NT2/D1 (cell line): ENCODE measurements at regions not wholly inside any gene's neighbourhood (a gene's known extent, or its start where the extent isn't known, plus 50 kb on each side); places are given as distances from the start of the nearest gene placed in this dataset.
"Not testable (repeated sequence)": the region's sequence is repeated elsewhere in the genome, so short reads cannot be mapped to it uniquely, and the experiment has no call there.

Experiments
- DNase-seq: peaks from one replicate; pipeline ENCODE4 v3.0.0-alpha.2; 2011; ENCODE audit warnings: low read depth, low spot score
- H3K27me3 ChIP-seq: 2 replicates; pipeline ENCODE4 v1.6.0; 2011; ENCODE audit warnings: mild to moderate bottlenecking; ENCODE audit not compliant: insufficient read length, insufficient read depth
- H3K36me3 ChIP-seq: 2 replicates; pipeline ENCODE4 v1.6.1; 2011; ENCODE audit warnings: mild to moderate bottlenecking, low read length, mixed read lengths; ENCODE audit not compliant: insufficient read depth, insufficient read length
- H3K4me1 ChIP-seq: 2 replicates; pipeline ENCODE4 v1.5.1; 2011; ENCODE audit not compliant: insufficient read depth, insufficient read length
- H3K4me3 ChIP-seq: 2 replicates; pipeline ENCODE4 v1.5.1; 2011; ENCODE audit warnings: low read depth; ENCODE audit not compliant: insufficient read length
- H3K9ac ChIP-seq: 2 replicates; pipeline ENCODE4 v1.6.0; 2011; ENCODE audit warnings: low read depth; ENCODE audit not compliant: insufficient read length
- H3K9me3 ChIP-seq: 2 replicates; pipeline ENCODE4 v1.5.1; 2011; ENCODE audit warnings: mild to moderate bottlenecking, low read length; ENCODE audit not compliant: insufficient read depth
- SUZ12 ChIP-seq: IDR thresholded peaks from 2 replicates; pipeline ENCODE4 v1.6.1; 2011; ENCODE audit not compliant: insufficient read length, insufficient read depth; ENCODE audit errors: extremely low read depth
- YY1 ChIP-seq: IDR thresholded peaks from 2 replicates; pipeline ENCODE4 v1.6.1; 2011; ENCODE audit not compliant: insufficient read length, insufficient read depth
- ZNF274 ChIP-seq: IDR thresholded peaks from 2 replicates; pipeline ENCODE4 v1.6.1; 2011; ENCODE audit warnings: mild to moderate bottlenecking, low read depth, low read length

- H3K27me3 ChIP-seq: no peaks in the 10 kb centered on the region
- H3K4me3 ChIP-seq: no peak overlapping the region
- H3K4me1 ChIP-seq: no peaks in the 10 kb centered on the region
- no peak overlapping the region for H3K9ac ChIP-seq
- TF ChIP-seq SUZ12 (no peak), YY1 (no peak), ZNF274 (no peak)
- H3K9me3 ChIP-seq: no peaks in the 10 kb centered on the region
- no peak for DNase-seq
- H3K36me3 ChIP-seq: no peaks in the 10 kb centered on the region
Observed at GRCh38 chr2:183950673-183951072, 647.7 kb upstream of the ZNF804A start.

GRCh38 chr2:183951630-183952029 is 646.7 kb upstream of the ZNF804A start:
- Histone ChIP-seq H3K4me1 (no peaks in the 10 kb centered on the region), H3K9ac (no peak overlapping the region), H3K36me3 (no peaks in the 10 kb centered on the region), H3K4me3 (no peak overlapping the region), H3K9me3 (no peaks in the 10 kb centered on the region), H3K27me3 (no peaks in the 10 kb centered on the region)
- no peak for DNase-seq
- TF ChIP-seq ZNF274: no peak
- TF ChIP-seq SUZ12: no peak

- H3K4me3 ChIP-seq: no peak overlapping the region
- TF ChIP-seq ZNF274 (no peak), YY1 (no peak), SUZ12 (no peak)
Observed at GRCh38 chr2:183952741-183953140, 645.6 kb upstream of the ZNF804A start.

GRCh38 chr2:183963609-183964008 is 634.7 kb upstream of the ZNF804A start:
- Histone ChIP-seq H3K9ac (no peak overlapping the region), H3K4me1 (no peaks in the 10 kb centered on the region), H3K4me3 (no peak overlapping the region), H3K27me3 (no peaks in the 10 kb centered on the region), H3K9me3 (no peaks in the 10 kb centered on the region), H3K36me3 (no peaks in the 10 kb centered on the region)
- no peak for DNase-seq
- TF ChIP-seq ZNF274: no peak
- TF ChIP-seq YY1: no peak
- TF ChIP-seq SUZ12: no peak

More at GRCh38 chr2:183952741-183953140, 645.6 kb upstream of the ZNF804A start:
- H3K9me3 ChIP-seq: no peaks in the 10 kb centered on the region
- H3K4me1 ChIP-seq: no peaks in the 10 kb centered on the region
- H3K27me3 ChIP-seq: no peaks in the 10 kb centered on the region
- no peak for DNase-seq
- H3K36me3 ChIP-seq: no peaks in the 10 kb centered on the region
- H3K9ac ChIP-seq: no peak overlapping the region

- no peak for DNase-seq
Observed at GRCh38 chr2:183964565-183964964, 633.8 kb upstream of the ZNF804A start.

GRCh38 chr2:183967756-183968155 is 630.6 kb upstream of the ZNF804A start:
- Histone ChIP-seq H3K27me3 (no peaks in the 10 kb centered on the region), H3K4me1 (no peaks in the 10 kb centered on the region), H3K36me3 (no peaks in the 10 kb centered on the region), H3K9me3 (no peaks in the 10 kb centered on the region), H3K4me3 (no peak overlapping the region), H3K9ac (no peak overlapping the region)
- DNase-seq: no peak
- TF ChIP-seq SUZ12: no peak
- no peak for TF ChIP-seq YY1
- TF ChIP-seq ZNF274: no peak

More at GRCh38 chr2:183964565-183964964, 633.8 kb upstream of the ZNF804A start:
- H3K36me3 ChIP-seq: no peaks in the 10 kb centered on the region
- no peak for TF ChIP-seq ZNF274
- no peak for TF ChIP-seq SUZ12
- no peak for TF ChIP-seq YY1
- no peak overlapping the region for H3K9ac ChIP-seq
- no peaks in the 10 kb centered on the region for H3K9me3 ChIP-seq
- H3K27me3 ChIP-seq: no peaks in the 10 kb centered on the region
- H3K4me3 ChIP-seq: no peak overlapping the region
- H3K4me1 ChIP-seq: no peaks in the 10 kb centered on the region

GRCh38 chr2:183975676-183976075 is 622.7 kb upstream of the ZNF804A start:
- not testable (repeated sequence) for H3K9me3 ChIP-seq, H3K36me3 ChIP-seq, H3K9ac ChIP-seq, DNase-seq, H3K4me1 ChIP-seq, H3K4me3 ChIP-seq, H3K27me3 ChIP-seq

GRCh38 chr2:183984871-183985270 is 613.5 kb upstream of the ZNF804A start:
- Histone ChIP-seq H3K36me3 (no peaks in the 10 kb centered on the region), H3K27me3 (no peaks in the 10 kb centered on the region), H3K4me3 (no peak overlapping the region), H3K9ac (no peak overlapping the region), H3K4me1 (no peaks in the 10 kb centered on the region), H3K9me3 (no peaks in the 10 kb centered on the region)
- TF ChIP-seq ZNF274: no peak
- no peak for TF ChIP-seq YY1
- TF ChIP-seq SUZ12: no peak
- no peak for DNase-seq
